Upper lobe of left lung (tissue), 4 donors: ENCODE measurements at regions not wholly inside any gene's neighbourhood (a gene's known extent, or its start where the extent isn't known, plus 50 kb on each side); places are given as distances from the start of the nearest gene placed in this dataset.

Experiments
- EP300 ChIP-seq, 4 donors: sonication (generic); formaldehyde crosslinking; IDR thresholded peaks; one replicate each; pipeline ENCODE4 v1.5.1; 2017; ENCODE audit warnings: antibody characterized with exemption in 4 of 4, control low read depth in 2 of 4
- POLR2A ChIP-seq, 4 donors: fragments of 450-650 bp; IDR thresholded peaks; one replicate each; pipeline ENCODE4 v1.5.1; 2016 to 2017; ENCODE audit warnings: antibody characterized with exemption in 4 of 4, mild to moderate bottlenecking in 2 of 4
- TF ChIP-seq, protein P1 (sequence below), 6 experiments: fragments of 450-650 bp in 4 of 6; fragments of 200-600 bp in 2 of 6; sonication (generic) in 2 of 6; IDR thresholded peaks; one replicate each; pipeline ENCODE4 v1.5.1; 2016 to 2019; ENCODE audit warnings: antibody characterized with exemption in 6 of 6

DNA sequence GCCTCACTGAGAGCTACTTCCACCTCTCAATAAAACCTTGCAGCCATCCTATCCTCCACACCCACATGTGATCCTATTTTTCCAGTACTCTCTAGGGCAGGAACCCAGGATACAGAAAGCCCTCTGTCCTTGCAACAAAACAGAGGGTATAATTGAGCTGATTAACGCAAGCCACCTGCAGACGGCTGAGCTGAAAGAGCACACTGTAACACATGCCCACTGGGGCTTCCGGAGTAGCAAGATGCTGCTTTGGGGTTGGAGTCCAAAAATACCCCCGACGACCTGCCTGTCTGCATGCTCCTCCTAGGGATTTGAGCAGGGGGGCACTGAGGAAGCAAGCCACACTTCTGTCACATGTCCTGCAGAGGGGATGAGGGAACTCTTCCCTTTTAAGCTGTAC, 401.1 kb upstream of the FOXG1 start:
- TF ChIP-seq EP300 (IDR thresholded peaks at IDR 0.05) (no peak), POLR2A (IDR thresholded peaks at IDR 0.05) (no peak)
- TF ChIP-seq, protein P1, sequence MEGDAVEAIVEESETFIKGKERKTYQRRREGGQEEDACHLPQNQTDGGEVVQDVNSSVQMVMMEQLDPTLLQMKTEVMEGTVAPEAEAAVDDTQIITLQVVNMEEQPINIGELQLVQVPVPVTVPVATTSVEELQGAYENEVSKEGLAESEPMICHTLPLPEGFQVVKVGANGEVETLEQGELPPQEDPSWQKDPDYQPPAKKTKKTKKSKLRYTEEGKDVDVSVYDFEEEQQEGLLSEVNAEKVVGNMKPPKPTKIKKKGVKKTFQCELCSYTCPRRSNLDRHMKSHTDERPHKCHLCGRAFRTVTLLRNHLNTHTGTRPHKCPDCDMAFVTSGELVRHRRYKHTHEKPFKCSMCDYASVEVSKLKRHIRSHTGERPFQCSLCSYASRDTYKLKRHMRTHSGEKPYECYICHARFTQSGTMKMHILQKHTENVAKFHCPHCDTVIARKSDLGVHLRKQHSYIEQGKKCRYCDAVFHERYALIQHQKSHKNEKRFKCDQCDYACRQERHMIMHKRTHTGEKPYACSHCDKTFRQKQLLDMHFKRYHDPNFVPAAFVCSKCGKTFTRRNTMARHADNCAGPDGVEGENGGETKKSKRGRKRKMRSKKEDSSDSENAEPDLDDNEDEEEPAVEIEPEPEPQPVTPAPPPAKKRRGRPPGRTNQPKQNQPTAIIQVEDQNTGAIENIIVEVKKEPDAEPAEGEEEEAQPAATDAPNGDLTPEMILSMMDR (IDR thresholded peaks at IDR 0.05), result no peak
